Thoracic aorta (tissue), 2 donors: ENCODE measurements at regions not wholly inside any gene's neighbourhood (a gene's known extent, or its start where the extent isn't known, plus 50 kb on each side); places are given as distances from the start of the nearest gene placed in this dataset.

Experiments used
- ATAC-seq: fragments of 150-250 bp; one replicate; pipeline ENCODE4 v1.8.0; 2017; ENCODE audit warnings: low read depth; ENCODE audit not compliant: insufficient number of reproducible peaks, low FRiP score
- DNase-seq: peaks from one replicate; pipeline ENCODE4 v3.0.0-alpha.2; 2020; ENCODE audit warnings: low spot score
- H3K27ac ChIP-seq, 2 donors: fragments of 200-600 bp; sonication (generic); 1 replicate in 1 of 2; 2 replicates in 1 of 2; pipeline ENCODE4 v1.5.1; 2016; ENCODE audit warnings: mild to moderate bottlenecking in 2 of 2, moderate library complexity in 2 of 2
- H3K27me3 ChIP-seq: fragments of 200-600 bp; sonication (generic); replicated peaks from 2 replicates; pipeline ENCODE4 v1.6.0; 2016; ENCODE audit warnings: mild to moderate bottlenecking; ENCODE audit not compliant: insufficient read depth
- H3K36me3 ChIP-seq: fragments of 200-600 bp; sonication (generic); one replicate; pipeline ENCODE4 v1.5.1; 2016
- H3K4me1 ChIP-seq, 2 donors: fragments of 200-600 bp; sonication (generic); 1 replicate in 1 of 2; 2 replicates in 1 of 2; pipeline versions ENCODE4 v1.5.1 to v1.6.0; 2016; ENCODE audit warnings: low read depth in 2 of 2, mild to moderate bottlenecking in 1 of 2; ENCODE audit not compliant: control insufficient read depth in 1 of 2
- H3K4me3 ChIP-seq: fragments of 200-600 bp; sonication (generic); 2 replicates; pipeline ENCODE4 v1.5.1; 2016; ENCODE audit warnings: mild to moderate bottlenecking
- H3K9me3 ChIP-seq: fragments of 200-600 bp; sonication (generic); 2 replicates; pipeline ENCODE4 v1.5.1; 2016
- CTCF ChIP-seq: fragments of 200-600 bp; sonication (generic); IDR thresholded peaks from one replicate; pipeline ENCODE4 v1.5.1; 2019; ENCODE audit warnings: antibody characterized with exemption

- Histone ChIP-seq H3K4me1 (peaks cover 0 to 5% of the 10 kb centered on the region in 2 donors), H3K27ac (no peak overlapping the region), H3K27me3 (no peaks in the 10 kb centered on the region), H3K9me3 (no peaks in the 10 kb centered on the region), H3K4me3 (no peak overlapping the region), H3K36me3 (no peaks in the 10 kb centered on the region)
- no peak for ATAC-seq
- DNase-seq: no peak
- no peak for TF ChIP-seq CTCF
Observed at GRCh38 chr4:54540931-54541330, 116.8 kb upstream of the KIT start.

- Histone ChIP-seq H3K27me3 (no peaks in the 10 kb centered on the region), H3K4me3 (no peak overlapping the region), H3K9me3 (no peaks in the 10 kb centered on the region), H3K27ac (no peak overlapping the region), H3K36me3 (no peaks in the 10 kb centered on the region), H3K4me1 (peaks cover 0 to 5% of the 10 kb centered on the region in 2 donors)
- no peak for TF ChIP-seq CTCF
- DNase-seq (no peak), ATAC-seq (no peak)
Observed at GRCh38 chr4:54541426-54542118, 116.2 kb upstream of the KIT start.

GRCh38 chr4:54542119-54542438 is 115.7 kb upstream of the KIT start:
- Histone ChIP-seq H3K4me3 (no peak overlapping the region), H3K4me1 (peaks cover 0 to 5% of the 10 kb centered on the region in 2 donors), H3K27ac (no peak overlapping the region), H3K27me3 (no peaks in the 10 kb centered on the region), H3K36me3 (no peaks in the 10 kb centered on the region), H3K9me3 (no peaks in the 10 kb centered on the region)
- ATAC-seq: no peak
- TF ChIP-seq CTCF: no peak
- no peak for DNase-seq

- Histone ChIP-seq H3K27me3 (no peaks in the 10 kb centered on the region), H3K4me1 (peaks cover 0 to 5% of the 10 kb centered on the region in 2 donors), H3K4me3 (no peak overlapping the region), H3K36me3 (no peaks in the 10 kb centered on the region), H3K27ac (no peak overlapping the region), H3K9me3 (no peaks in the 10 kb centered on the region)
- no peak for DNase-seq
- TF ChIP-seq CTCF: no peak
- ATAC-seq: no peak
Observed at GRCh38 chr4:54542540-54543041, 115.2 kb upstream of the KIT start.

- H3K27ac ChIP-seq: no peak overlapping the region
- no peak for TF ChIP-seq CTCF
Observed at GRCh38 chr4:54543088-54543795, 114.5 kb upstream of the KIT start.

More at GRCh38 chr4:54543088-54543795, 114.5 kb upstream of the KIT start:
- Histone ChIP-seq H3K27me3 (no peaks in the 10 kb centered on the region), H3K36me3 (no peaks in the 10 kb centered on the region), H3K9me3 (no peaks in the 10 kb centered on the region), H3K4me3 (no peak overlapping the region), H3K4me1 (peaks cover 0 to 5% of the 10 kb centered on the region in 2 donors)
- ATAC-seq (no peak), DNase-seq (no peak)
